HEK293 (cell line): ENCODE measurements at regions not wholly inside any gene's neighbourhood (a gene's known extent, or its start where the extent isn't known, plus 50 kb on each side); places are given as distances from the start of the nearest gene placed in this dataset.

Source experiments
- CTCF ChIA-PET: fragments of 350-600 bp; formaldehyde crosslinking; extraction: SDS; loops from one replicate; lab custom pipeline; 2021; ENCODE audit warnings: antibody characterized with exemption; lab: Yijun Ruan, JAX
- POLR2A ChIA-PET: fragments of 300-600 bp; formaldehyde crosslinking; extraction: SDS; loops from one replicate; lab custom pipeline; 2020; ENCODE audit warnings: antibody characterized with exemption, inconsistent platforms; lab: Yijun Ruan, JAX
- H3K27ac ChIP-seq: fragments of 200-500 bp; sonication (Bioruptor generic); 2 replicates; pipeline ENCODE4 v1.5.1; 2014; ENCODE audit warnings: low read depth, low read length, control low read depth, inconsistent platforms; ENCODE audit errors: extremely low read depth
- H3K36me3 ChIP-seq, 2 experiments: fragments of 200-500 bp in 1 of 2; sonication (Bioruptor generic) in 1 of 2; 1 replicate in 1 of 2; 2 replicates in 1 of 2; pipeline ENCODE4 v1.5.1; 2014 to 2017; ENCODE audit warnings: inconsistent platforms in 2 of 2, low read length in 2 of 2; ENCODE audit not compliant: control insufficient read depth in 2 of 2, insufficient read depth in 1 of 2
- H3K4me1 ChIP-seq: fragments of 200-500 bp; sonication (Bioruptor generic); 2 replicates; pipeline ENCODE4 v1.5.1; 2014; ENCODE audit warnings: mild to moderate bottlenecking, low read length, inconsistent platforms; ENCODE audit not compliant: control insufficient read depth, insufficient read depth
- H3K4me3 ChIP-seq: 2 replicates; pipeline ENCODE4 v1.5.1; 2011; ENCODE audit warnings: low read depth, mild to moderate bottlenecking, control low read depth, low read length, moderate library complexity
- H3K9me3 ChIP-seq: fragments of 200-500 bp; sonication (Bioruptor generic); 2 replicates; pipeline ENCODE4 v1.5.1; 2014; ENCODE audit warnings: low read depth, low read length, inconsistent platforms; ENCODE audit not compliant: control insufficient read depth, insufficient read depth
- GFI1B ChIP-seq: fragments of 450-650 bp; formaldehyde crosslinking; IDR thresholded peaks from 2 replicates; pipeline ENCODE4 v1.5.1; 2016; ENCODE audit warnings: missing biosample characterization, missing genetic modification characterization
- HOXD13 ChIP-seq: sonication (generic); formaldehyde crosslinking; IDR thresholded peaks from 2 replicates; pipeline ENCODE4 v1.8.0; 2022; ENCODE audit warnings: missing genetic modification reagents, borderline replicate concordance
- KLF8 ChIP-seq: fragments of 450-650 bp; formaldehyde crosslinking; IDR thresholded peaks from 2 replicates; pipeline ENCODE4 v1.5.1; 2016; ENCODE audit warnings: missing biosample characterization, missing genetic modification characterization
- PRDM1 ChIP-seq: fragments of 450-650 bp; formaldehyde crosslinking; IDR thresholded peaks from 2 replicates; pipeline ENCODE4; 2016; ENCODE audit warnings: missing biosample characterization, missing genetic modification characterization
- RBAK ChIP-seq: fragments of 450-650 bp; formaldehyde crosslinking; IDR thresholded peaks from 2 replicates; pipeline ENCODE4 v1.5.1; 2016; ENCODE audit warnings: missing biosample characterization, missing genetic modification characterization
- SP3 ChIP-seq: fragments of 450-650 bp; formaldehyde crosslinking; IDR thresholded peaks from 2 replicates; pipeline ENCODE4 v1.5.1; 2016; ENCODE audit warnings: missing biosample characterization, missing genetic modification characterization
- SP7 ChIP-seq: fragments of 450-650 bp; formaldehyde crosslinking; IDR thresholded peaks from 2 replicates; pipeline ENCODE4 v1.5.1; 2016; ENCODE audit warnings: missing biosample characterization, missing genetic modification characterization
- TRIM28 ChIP-seq: IDR thresholded peaks from 2 replicates; pipeline ENCODE4 v1.6.1; 2011; ENCODE audit warnings: low read length, control low read depth, borderline replicate concordance
- ZBTB26 ChIP-seq: fragments of 450-650 bp; formaldehyde crosslinking; optimal IDR thresholded peaks from 2 replicates; pipeline ENCODE3; 2016; ENCODE audit warnings: missing biosample characterization, mild to moderate bottlenecking, missing genetic modification characterization
- ZFHX2 ChIP-seq: fragments of 450-650 bp; formaldehyde crosslinking; conservative IDR thresholded peaks from 2 replicates; pipeline ENCODE4 v1.5.1; 2016; ENCODE audit warnings: missing biosample characterization, missing genetic modification characterization
- ZNF114 ChIP-seq: fragments of 450-650 bp; formaldehyde crosslinking; IDR thresholded peaks from 2 replicates; pipeline ENCODE4 v1.5.0; 2017; ENCODE audit warnings: missing biosample characterization, missing genetic modification characterization
- ZNF140 ChIP-seq: fragments of 450-650 bp; formaldehyde crosslinking; IDR thresholded peaks from 2 replicates; pipeline ENCODE4 v1.5.1; 2016; ENCODE audit warnings: missing biosample characterization, missing genetic modification characterization
- ZNF157 ChIP-seq: fragments of 450-650 bp; formaldehyde crosslinking; IDR thresholded peaks from 2 replicates; pipeline ENCODE4 v1.5.1; 2016; ENCODE audit warnings: missing biosample characterization, missing genetic modification characterization
- ZNF169 ChIP-seq: fragments of 450-650 bp; formaldehyde crosslinking; IDR thresholded peaks from 2 replicates; pipeline ENCODE4 v1.5.1; 2016; ENCODE audit warnings: missing biosample characterization, missing genetic modification characterization
- ZNF239 ChIP-seq: fragments of 450-650 bp; formaldehyde crosslinking; IDR thresholded peaks from 2 replicates; pipeline ENCODE4 v1.5.1; 2016; ENCODE audit warnings: missing biosample characterization, missing genetic modification characterization
- ZNF292 ChIP-seq: fragments of 450-650 bp; formaldehyde crosslinking; IDR thresholded peaks from 2 replicates; pipeline ENCODE4 v1.5.1; 2016; ENCODE audit warnings: low read depth, missing biosample characterization, missing genetic modification characterization, borderline replicate concordance
- ZNF311 ChIP-seq: fragments of 450-650 bp; formaldehyde crosslinking; IDR thresholded peaks from 2 replicates; pipeline ENCODE4 v1.5.1; 2017; ENCODE audit warnings: missing biosample characterization, missing genetic modification characterization, borderline replicate concordance
- ZNF362 ChIP-seq: fragments of 450-650 bp; formaldehyde crosslinking; IDR thresholded peaks from 2 replicates; pipeline ENCODE4 v1.5.1; 2016; ENCODE audit warnings: missing biosample characterization, missing genetic modification characterization
- ZNF548 ChIP-seq: fragments of 450-650 bp; formaldehyde crosslinking; IDR thresholded peaks from 2 replicates; pipeline ENCODE4 v1.5.1; 2016; ENCODE audit warnings: missing biosample characterization, missing genetic modification characterization
- ZNF558 ChIP-seq: fragments of 450-650 bp; formaldehyde crosslinking; IDR thresholded peaks from 2 replicates; pipeline ENCODE4 v1.5.1; 2016; ENCODE audit warnings: missing biosample characterization, missing genetic modification characterization
- ZNF585B ChIP-seq: fragments of 450-650 bp; formaldehyde crosslinking; IDR thresholded peaks from 2 replicates; pipeline ENCODE4 v1.5.1; 2016; ENCODE audit warnings: missing biosample characterization, missing genetic modification characterization
- ZNF596 ChIP-seq: fragments of 450-650 bp; IDR thresholded peaks from 2 replicates; pipeline ENCODE4 v1.5.0; 2018; ENCODE audit warnings: missing biosample characterization, mild to moderate bottlenecking, missing genetic modification characterization, moderate library complexity
- ZNF610 ChIP-seq: fragments of 450-650 bp; formaldehyde crosslinking; IDR thresholded peaks from 2 replicates; pipeline ENCODE4 v1.5.1; 2016; ENCODE audit warnings: missing biosample characterization, missing genetic modification characterization, borderline replicate concordance
- ZNF624 ChIP-seq: fragments of 450-650 bp; formaldehyde crosslinking; IDR thresholded peaks from 2 replicates; pipeline ENCODE4 v1.5.1; 2017; ENCODE audit warnings: missing biosample characterization, missing genetic modification characterization
- ZNF692 ChIP-seq: fragments of 450-650 bp; formaldehyde crosslinking; IDR thresholded peaks from 2 replicates; pipeline ENCODE4 v1.5.1; 2016; ENCODE audit warnings: missing biosample characterization, missing genetic modification characterization
- ZNF707 ChIP-seq: fragments of 450-650 bp; formaldehyde crosslinking; IDR thresholded peaks from 2 replicates; pipeline ENCODE4 v1.5.1; 2016; ENCODE audit warnings: missing biosample characterization, missing genetic modification characterization
- ZNF792 ChIP-seq: fragments of 450-650 bp; formaldehyde crosslinking; IDR thresholded peaks from 2 replicates; pipeline ENCODE4 v1.5.1; 2016; ENCODE audit warnings: missing biosample characterization, missing genetic modification characterization
- ZNF843 ChIP-seq: fragments of 450-650 bp; formaldehyde crosslinking; IDR thresholded peaks from 2 replicates; pipeline ENCODE4 v1.5.1; 2016; ENCODE audit warnings: missing biosample characterization, missing genetic modification characterization
- ZSCAN4 ChIP-seq: fragments of 450-650 bp; formaldehyde crosslinking; IDR thresholded peaks from 2 replicates; pipeline ENCODE4 v1.5.1; 2017; ENCODE audit warnings: missing biosample characterization, missing genetic modification characterization
- ZXDB ChIP-seq: fragments of 450-650 bp; formaldehyde crosslinking; IDR thresholded peaks from 2 replicates; pipeline ENCODE4 v1.5.1; 2016; ENCODE audit warnings: missing biosample characterization, missing genetic modification characterization

- ChIA-PET POLR2A (no interaction called here), CTCF (no interaction called here)
- no peak overlapping the region for H3K4me3 ChIP-seq
- peak; percentile 88 for TF ChIP-seq ZSCAN4
- TF ChIP-seq ZFHX2 (tag by site-specific recombination) = peak; percentile 30; the same call in 1 of the 2 replicates
- TF ChIP-seq ZNF843 (tag by site-specific recombination) = no peak
- no peaks in the 10 kb centered on the region for H3K4me1 ChIP-seq
- H3K9me3 ChIP-seq = no peaks in the 10 kb centered on the region
- no peaks in the 10 kb centered on the region for H3K36me3 ChIP-seq
- H3K27ac ChIP-seq = no peak overlapping the region
Measured at GRCh38 chr7:131927770-131928423, 371.5 kb upstream of the PODXL start.

GRCh38 chr7:131925636-131926035 lies 369.2 kb upstream of the PODXL start:
- Histone ChIP-seq H3K36me3 (no peaks in the 10 kb centered on the region), H3K4me1 (no peaks in the 10 kb centered on the region), H3K4me3 (no peak overlapping the region)
- ChIA-PET POLR2A (no interaction called here), CTCF (no interaction called here)
- TF ChIP-seq ZNF707 (tag by site-specific recombination) (no peak), ZNF585B (tag by site-specific recombination) (no peak), HOXD13 (no peak), ZNF311 (tag by site-specific recombination) (no peak), PRDM1 (tag by site-specific recombination) (no peak), ZNF792 (tag by site-specific recombination) (no peak), SP3 (tag by site-specific recombination) (no peak), GFI1B (no peak), ZNF239 (tag by site-specific recombination) (no peak), ZNF362 (tag by site-specific recombination) (no peak), ZNF596 (tag by site-specific recombination) (no peak), ZNF558 (no peak), ZNF169 (tag by site-specific recombination) (no peak), ZNF548 (no peak), ZNF624 (no peak), RBAK (tag by site-specific recombination) (no peak), ZBTB26 (tag by site-specific recombination) (no peak), ZNF140 (tag by site-specific recombination) (no peak)
- TF ChIP-seq, all 188 proteins: peak for 0
- H3K9me3 ChIP-seq = no peaks in the 10 kb centered on the region
- no peak overlapping the region for H3K27ac ChIP-seq

- POLR2A ChIA-PET = no interaction called here
- Histone ChIP-seq H3K4me1 (no peaks in the 10 kb centered on the region), H3K4me3 (no peak overlapping the region), H3K9me3 (no peaks in the 10 kb centered on the region), H3K36me3 (no peaks in the 10 kb centered on the region), H3K27ac (no peak overlapping the region)
- CTCF ChIA-PET = interaction anchor here (0.6 kb wide), 2 partner anchors 12 to 235 kb away, joined by 3 to 4 read pairs; no protein-coding TSS in a partner anchor
- TF ChIP-seq ZNF157 = no peak
- TF ChIP-seq KLF8 (tag by site-specific recombination) = no peak
- no peak for TF ChIP-seq ZNF610 (tag by site-specific recombination)
- TF ChIP-seq ZXDB = no peak
- TF ChIP-seq ZNF169 (tag by site-specific recombination) = no peak
- TF ChIP-seq SP7 (tag by site-specific recombination) = no peak
- no peak for TF ChIP-seq ZNF692 (tag by site-specific recombination)
- no peak for TF ChIP-seq ZNF292 (tag by site-specific recombination)
- TF ChIP-seq TRIM28 = no peak
- no peak for TF ChIP-seq ZNF114 (tag by site-specific recombination)
Measured at GRCh38 chr7:131924857-131925256, 368.4 kb upstream of the PODXL start.
